ENCODE measurements at regions not wholly inside any gene's neighbourhood (a gene's known extent, or its start where the extent isn't known, plus 50 kb on each side); places are given as distances from the start of the nearest gene placed in this dataset.

GRCh38 chr4:152112190-152112589 lies 351.4 kb upstream of the GATB start:
- H3K27ac ChIP-seq: no peak overlapping the region
- H3F3A ChIP-seq (ENCODE audit: low read depth): no peaks in the 10 kb centered on the region
- Mint-ChIP-seq H3K27ac (no peak overlapping the region), H3K9me3 (no peaks in the 10 kb centered on the region), H3K27me3 (ENCODE audit: insufficient read depth, low read depth) (peaks cover 16% of the 10 kb centered on the region), H3K4me1 (peaks cover 20% of the 10 kb centered on the region), H3K4me3 (no peak overlapping the region), H3K36me3 (no peaks in the 10 kb centered on the region)
- peaks cover 4% of the 10 kb centered on the region for H3K4me1 ChIP-seq
- H2AFZ ChIP-seq (replicated peaks): no peak overlapping the region
- H4K20me1 ChIP-seq (ENCODE audit: low read depth): no peaks in the 10 kb centered on the region
- no peaks in the 10 kb centered on the region for H3K79me2 ChIP-seq (ENCODE audit: low read depth)
- DNase-seq (ENCODE audit: low spot score): no peak
- H3K9me3 ChIP-seq (ENCODE audit: low read depth): no peaks in the 10 kb centered on the region
- no peak overlapping the region for H3K4me3 ChIP-seq
- no peak for TF ChIP-seq CTCF (IDR thresholded peaks at IDR 0.05)
- no peak for TF ChIP-seq EZH2 (IDR thresholded peaks at IDR 0.05)
- TF ChIP-seq EZH2phosphoT487 (IDR thresholded peaks at IDR 0.05): no peak
- no peak overlapping the region for H3K4me2 ChIP-seq
- no peaks in the 10 kb centered on the region for H3K36me3 ChIP-seq
- H3K27me3 ChIP-seq: peaks cover 22% of the 10 kb centered on the region
- H3K9ac ChIP-seq: no peak overlapping the region

- Histone ChIP-seq H3K4me2 (no peak overlapping the region), H3K27ac (no peak overlapping the region), H3K4me1 (peaks cover 4% of the 10 kb centered on the region), H3F3A (ENCODE audit: low read depth) (no peaks in the 10 kb centered on the region), H3K9me3 (ENCODE audit: low read depth) (no peaks in the 10 kb centered on the region), H4K20me1 (ENCODE audit: low read depth) (no peaks in the 10 kb centered on the region), H3K79me2 (ENCODE audit: low read depth) (no peaks in the 10 kb centered on the region), H3K9ac (no peak overlapping the region), H3K4me3 (no peak overlapping the region), H3K27me3 (peaks cover 8% of the 10 kb centered on the region), H3K36me3 (no peaks in the 10 kb centered on the region), H2AFZ (replicated peaks) (no peak overlapping the region)
- Mint-ChIP-seq H3K4me1 (peaks cover 28% of the 10 kb centered on the region), H3K9me3 (no peaks in the 10 kb centered on the region), H3K27ac (no peak overlapping the region), H3K36me3 (no peaks in the 10 kb centered on the region), H3K27me3 (ENCODE audit: insufficient read depth, low read depth) (peaks cover 14% of the 10 kb centered on the region), H3K4me3 (no peak overlapping the region)
- TF ChIP-seq EZH2phosphoT487 (IDR thresholded peaks at IDR 0.05): no peak
- TF ChIP-seq CTCF (IDR thresholded peaks at IDR 0.05): no peak
- TF ChIP-seq EZH2 (IDR thresholded peaks at IDR 0.05): no peak
- DNase-seq (ENCODE audit: low spot score): no peak
These were observed 350.0 kb upstream of the GATB start for GRCh38 chr4:152110780-152111179.

GRCh38 chr4:152109531-152110509 lies 349.0 kb upstream of the GATB start:
- H4K20me1 ChIP-seq (ENCODE audit: low read depth): no peaks in the 10 kb centered on the region
- Mint-ChIP-seq H3K27ac (peak overlapping the region; percentile 28), H3K9me3 (no peaks in the 10 kb centered on the region), H3K4me3 (no peak overlapping the region), H3K27me3 (ENCODE audit: insufficient read depth, low read depth) (peaks cover 14% of the 10 kb centered on the region), H3K4me1 (peaks cover 32% of the 10 kb centered on the region), H3K36me3 (no peaks in the 10 kb centered on the region)
- H3K27me3 ChIP-seq: no peaks in the 10 kb centered on the region
- no peak overlapping the region for H3K9ac ChIP-seq
- TF ChIP-seq EZH2phosphoT487 (IDR thresholded peaks at IDR 0.05) (no peak), CTCF (IDR thresholded peaks at IDR 0.05) (no peak), EZH2 (IDR thresholded peaks at IDR 0.05) (no peak)
- H3K4me1 ChIP-seq: no peaks in the 10 kb centered on the region
- H3K4me3 ChIP-seq: no peak overlapping the region
- H3K27ac ChIP-seq: no peak overlapping the region
- no peaks in the 10 kb centered on the region for H3K79me2 ChIP-seq (ENCODE audit: low read depth)
- no peak overlapping the region for H3K4me2 ChIP-seq
- H2AFZ ChIP-seq (replicated peaks): peak overlapping the region; percentile 71
- no peaks in the 10 kb centered on the region for H3K9me3 ChIP-seq (ENCODE audit: low read depth)
- no peaks in the 10 kb centered on the region for H3K36me3 ChIP-seq
- DNase-seq (ENCODE audit: low spot score): no peak
- H3F3A ChIP-seq (ENCODE audit: low read depth): no peaks in the 10 kb centered on the region
